H9 (cell line): ENCODE measurements at regions not wholly inside any gene's neighbourhood (a gene's known extent, or its start where the extent isn't known, plus 50 kb on each side); places are given as distances from the start of the nearest gene placed in this dataset.

Source experiments
- DNase-seq: peaks from one replicate; pipeline ENCODE4 v3.0.0-alpha.2; 2017
- H2AFZ ChIP-seq: one replicate; pipeline ENCODE4 v1.6.1; 2013; ENCODE audit warnings: mild to moderate bottlenecking, low read length, control low read depth, moderate library complexity
- H2AK5ac ChIP-seq: 2 replicates; pipeline ENCODE4 v1.6.1; 2013; ENCODE audit warnings: low read length, control low read depth, mixed read lengths; ENCODE audit not compliant: insufficient read length
- H2BK120ac ChIP-seq: one replicate; pipeline ENCODE4 v1.6.1; 2013; ENCODE audit warnings: low read depth, mild to moderate bottlenecking, low read length, control low read depth, inconsistent platforms; ENCODE audit not compliant: poor library complexity, severe bottlenecking
- H2BK12ac ChIP-seq: 2 replicates; pipeline ENCODE4 v1.6.1; 2013; ENCODE audit warnings: low read length, control low read depth, mixed read lengths, low read depth; ENCODE audit not compliant: insufficient read length
- H2BK15ac ChIP-seq: 2 replicates; pipeline ENCODE4 v1.6.1; 2013; ENCODE audit warnings: low read depth, low read length, control low read depth
- H2BK20ac ChIP-seq: one replicate; pipeline ENCODE4 v1.6.1; 2013; ENCODE audit warnings: low read depth, mild to moderate bottlenecking, low read length, control low read depth, inconsistent platforms; ENCODE audit not compliant: poor library complexity, severe bottlenecking
- H2BK5ac ChIP-seq: 2 replicates; pipeline ENCODE4 v1.6.1; 2013; ENCODE audit warnings: low read length, control low read depth, mixed read lengths; ENCODE audit not compliant: insufficient read length
- H3K14ac ChIP-seq: 2 replicates; pipeline ENCODE4 v1.6.1; 2013; ENCODE audit warnings: low read length, control low read depth; ENCODE audit not compliant: insufficient read depth
- H3K18ac ChIP-seq: 2 replicates; pipeline ENCODE4 v1.6.1; 2013; ENCODE audit warnings: low read depth, mild to moderate bottlenecking, mixed read lengths, low read length, control low read depth; ENCODE audit not compliant: insufficient read length
- H3K23ac ChIP-seq: 2 replicates; pipeline ENCODE4 v1.6.1; 2013; ENCODE audit warnings: low read length, control low read depth, mixed read lengths, low read depth; ENCODE audit not compliant: insufficient read length
- H3K23me2 ChIP-seq: 2 replicates; pipeline ENCODE4 v1.6.1; 2013; ENCODE audit warnings: low read depth, mild to moderate bottlenecking, mixed read lengths, low read length, control low read depth; ENCODE audit not compliant: insufficient read length, poor library complexity, severe bottlenecking
- H3K27ac ChIP-seq: 2 replicates; pipeline ENCODE4 v1.5.1; 2013; ENCODE audit warnings: low read length, control low read depth, mixed read lengths, low read depth; ENCODE audit not compliant: insufficient read length
- H3K27me3 ChIP-seq: 2 replicates; pipeline ENCODE4 v1.6.1; 2013; ENCODE audit warnings: low read length, control low read depth, inconsistent platforms; ENCODE audit not compliant: insufficient read depth
- H3K4ac ChIP-seq: 2 replicates; pipeline ENCODE4 v1.6.1; 2013; ENCODE audit warnings: low read depth, mild to moderate bottlenecking, control low read depth, inconsistent platforms, low read length, moderate library complexity
- H3K4me1 ChIP-seq: 2 replicates; pipeline ENCODE4 v1.6.1; 2013; ENCODE audit warnings: low read length, control low read depth, inconsistent platforms; ENCODE audit not compliant: insufficient read depth
- H3K4me2 ChIP-seq: 2 replicates; pipeline ENCODE4 v1.6.1; 2013; ENCODE audit warnings: low read length, control low read depth, mixed read lengths; ENCODE audit not compliant: insufficient read length, insufficient read depth
- H3K56ac ChIP-seq: 2 replicates; pipeline ENCODE4 v1.6.1; 2013; ENCODE audit warnings: low read depth, mild to moderate bottlenecking, mixed read lengths, low read length, control low read depth; ENCODE audit not compliant: insufficient read length
- H3K79me1 ChIP-seq: 2 replicates; pipeline ENCODE4 v1.6.1; 2013; ENCODE audit warnings: low read depth, mild to moderate bottlenecking, moderate library complexity, low read length, control low read depth, inconsistent platforms; ENCODE audit not compliant: insufficient read depth, poor library complexity, severe bottlenecking
- H3K79me2 ChIP-seq: 2 replicates; pipeline ENCODE4 v1.6.1; 2013; ENCODE audit warnings: low read length, control low read depth, inconsistent platforms; ENCODE audit not compliant: insufficient read depth
- H3K9ac ChIP-seq: 2 replicates; pipeline ENCODE4 v1.6.1; 2013; ENCODE audit warnings: low read length, control low read depth, mixed read lengths; ENCODE audit not compliant: insufficient read length; ENCODE audit errors: extremely low read depth
- H3K9me3 ChIP-seq: one replicate; pipeline ENCODE4 v1.6.1; 2013; ENCODE audit warnings: low read depth, low read length, inconsistent platforms; ENCODE audit not compliant: control insufficient read depth
- H3T11ph ChIP-seq: one replicate; pipeline ENCODE4 v1.6.1; 2013; ENCODE audit warnings: mild to moderate bottlenecking, low read length, control low read depth, inconsistent platforms
- H4K20me1 ChIP-seq: one replicate; pipeline ENCODE4 v1.6.1; 2013; ENCODE audit not compliant: control insufficient read depth, insufficient read length, insufficient read depth
- H4K5ac ChIP-seq: 2 replicates; pipeline ENCODE4 v1.6.1; 2013; ENCODE audit warnings: low read depth, mild to moderate bottlenecking, mixed read lengths, low read length, control low read depth; ENCODE audit not compliant: insufficient read length
- H4K8ac ChIP-seq: replicated peaks from 2 replicates; pipeline ENCODE4 v1.6.1; 2013; ENCODE audit warnings: low read length, control low read depth, mixed read lengths, low read depth; ENCODE audit not compliant: insufficient read length
- H4K91ac ChIP-seq: 2 replicates; pipeline ENCODE4 v1.6.1; 2013; ENCODE audit warnings: low read depth, mild to moderate bottlenecking, moderate library complexity, mixed read lengths, low read length, control low read depth; ENCODE audit not compliant: insufficient read length
- H3K27ac Mint-ChIP-seq, 3 experiments: 2 replicates in 2 of 3; 3 replicates in 1 of 3; pipeline ENCODE4 v1.8.0; 2020 to 2021; ENCODE audit warnings: mixed read lengths in 3 of 3, mild to moderate bottlenecking in 1 of 3, moderate library complexity in 1 of 3
- H3K27me3 Mint-ChIP-seq: 2 replicates; pipeline ENCODE4 v1.8.0; 2021; ENCODE audit warnings: low read depth, mild to moderate bottlenecking, moderate library complexity, mixed read lengths
- H3K36me3 Mint-ChIP-seq, 3 experiments: 2 replicates in 2 of 3; 3 replicates in 1 of 3; pipeline ENCODE4 v1.8.0; 2020 to 2021; ENCODE audit warnings: low read depth in 3 of 3, mixed read lengths in 3 of 3; ENCODE audit not compliant: insufficient read depth in 1 of 3
- H3K4me1 Mint-ChIP-seq, 2 experiments: 2 replicates each; pipeline ENCODE4 v1.8.0; 2020; ENCODE audit warnings: mixed read lengths in 2 of 2
- H3K4me3 Mint-ChIP-seq, 2 experiments: 2 replicates in 1 of 2; 3 replicates in 1 of 2; pipeline ENCODE4 v1.8.0; 2020 to 2021; ENCODE audit warnings: mild to moderate bottlenecking in 2 of 2, mixed read lengths in 2 of 2, moderate library complexity in 1 of 2
- H3K9me3 Mint-ChIP-seq, 2 experiments: 2 replicates in 1 of 2; 3 replicates in 1 of 2; pipeline ENCODE4 v1.8.0; 2020; ENCODE audit warnings: mild to moderate bottlenecking in 2 of 2, mixed read lengths in 2 of 2, moderate library complexity in 1 of 2
- CTCF ChIP-seq: fragments of 200-600 bp; sonication (generic); conservative IDR thresholded peaks from 3 replicates; pipeline ENCODE4 v1.8.0; 2021; ENCODE audit warnings: antibody characterized with exemption, mild to moderate bottlenecking
- WGBS: extraction: QIAGEN DNeasy Blood & Tissue Kit; methylation state at CpG from one replicate; pipeline ENCODE4 v1.1.7; 2013; ENCODE audit warnings: missing lambda C conversion rate, low lambda C conversion rate, mixed read lengths; ENCODE audit not compliant: insufficient read length; ENCODE audit errors: extremely low coverage; 5-methylcytosine and 5-hydroxymethylcytosine counted together

- H4K20me1 ChIP-seq: no peaks in the 10 kb centered on the region
- H4K5ac ChIP-seq: no peak overlapping the region
- H3K4ac ChIP-seq: no peak overlapping the region
- H2AK5ac ChIP-seq: no peak overlapping the region
- H3T11ph ChIP-seq: no peak overlapping the region
- H3K79me1 ChIP-seq: no peaks in the 10 kb centered on the region
- no peak overlapping the region for H2AFZ ChIP-seq
- no peaks in the 10 kb centered on the region for H3K27me3 ChIP-seq
- no peak overlapping the region for H2BK15ac ChIP-seq
- Mint-ChIP-seq H3K36me3 (no peaks in the 10 kb centered on the region), H3K4me1 (peaks cover 5% of the 10 kb centered on the region in 2 experiments; a peak in 2 of 4 replicates), H3K9me3 (no peaks in the 10 kb centered on the region), H3K4me3 (no peak overlapping the region), H3K27me3 (no peaks in the 10 kb centered on the region), H3K27ac (no peak overlapping the region)
- WGBS: no CpG with 5 or more reads among the region's 5 CpGs
- no peak overlapping the region for H3K4me2 ChIP-seq
- H2BK120ac ChIP-seq: no peak overlapping the region
- no peak overlapping the region for H2BK20ac ChIP-seq
- no peak for TF ChIP-seq CTCF
- no peak overlapping the region for H3K27ac ChIP-seq
- H2BK12ac ChIP-seq: no peak overlapping the region
- H3K23me2 ChIP-seq: no peaks in the 10 kb centered on the region
- no peak overlapping the region for H4K91ac ChIP-seq
- no peaks in the 10 kb centered on the region for H3K9me3 ChIP-seq
- no peak overlapping the region for H3K18ac ChIP-seq
- no peaks in the 10 kb centered on the region for H3K79me2 ChIP-seq
- H3K4me1 ChIP-seq: 0 out of 2 replicates have a peak, but pooled peaks cover 4% of the 10 kb centered on the region
- H4K8ac ChIP-seq: no peak overlapping the region
- H3K9ac ChIP-seq: no peak overlapping the region
- no peak overlapping the region for H2BK5ac ChIP-seq
- no peak overlapping the region for H3K14ac ChIP-seq
- H3K23ac ChIP-seq: no peak overlapping the region
- DNase-seq: no peak
- H3K56ac ChIP-seq: no peak overlapping the region
These were observed 340.0 kb upstream of the RASGEF1B start for GRCh38 chr4:81811562-81812293.
